Activated CD8-positive, alpha-beta T cell treated with anti-CD3 and anti-CD28 coated beads, Interleukin-2, amount 10 ng/mL, durations not matched to agents 7 days and 5 days (primary cell): ENCODE measurements at regions not wholly inside any gene's neighbourhood (a gene's known extent, or its start where the extent isn't known, plus 50 kb on each side); places are given as distances from the start of the nearest gene placed in this dataset.
"Not testable (repeated sequence)": the region's sequence is repeated elsewhere in the genome, so short reads cannot be mapped to it uniquely, and the experiment has no call there.

Experiments used
- ATAC-seq: fragments of 150-1000 bp; cut with Tn5 transposase; one replicate; pipeline ENCODE4 v1.10.0; 2021; ENCODE audit warnings: moderate library complexity
- CTCF ChIA-PET: fragments of 350-600 bp; sonication (Branson Sonifier 250); formaldehyde crosslinking; loops from one replicate; lab custom pipeline; 2021; ENCODE audit warnings: antibody characterized with exemption; lab: Charles Lee
- POLR2A ChIA-PET: fragments of 350-600 bp; sonication (Branson Sonifier 250); formaldehyde crosslinking; loops from one replicate; lab custom pipeline; 2021; ENCODE audit warnings: antibody characterized with exemption; lab: Charles Lee
- DNase-seq: peaks from one replicate; pipeline ENCODE4 v3.0.0-alpha.2; 2020
- H3K27ac Mint-ChIP-seq: one replicate; pipeline ENCODE4 v1.8.0; 2021; ENCODE audit warnings: mild to moderate bottlenecking, mixed read lengths
- H3K27me3 Mint-ChIP-seq: one replicate; pipeline ENCODE4 v1.8.0; 2021; ENCODE audit warnings: low read depth, mixed read lengths
- H3K36me3 Mint-ChIP-seq: one replicate; pipeline ENCODE4 v1.8.0; 2021; ENCODE audit warnings: low read depth, mixed read lengths
- H3K4me1 Mint-ChIP-seq: one replicate; pipeline ENCODE4 v1.8.0; 2021; ENCODE audit warnings: low read depth, mixed read lengths
- H3K4me3 Mint-ChIP-seq: one replicate; pipeline ENCODE4 v1.8.0; 2021; ENCODE audit warnings: mild to moderate bottlenecking, mixed read lengths
- H3K9me3 Mint-ChIP-seq: one replicate; pipeline ENCODE4 v1.8.0; 2022; ENCODE audit warnings: mixed read lengths; ENCODE audit not compliant: insufficient read depth

GRCh38 chr12:77229640-77230442 lies 164.5 kb upstream of the E2F7 start:
- ChIA-PET POLR2A (no interaction called here), CTCF (no interaction called here)
- H3K4me3 Mint-ChIP-seq = no peak overlapping the region
- H3K27me3 Mint-ChIP-seq = no peaks in the 10 kb centered on the region
- H3K36me3 Mint-ChIP-seq = no peaks in the 10 kb centered on the region
- ATAC-seq = no peak
- no peaks in the 10 kb centered on the region for H3K4me1 Mint-ChIP-seq
- H3K27ac Mint-ChIP-seq = no peak overlapping the region
- H3K9me3 Mint-ChIP-seq = no peaks in the 10 kb centered on the region
- DNase-seq = no peak

GRCh38 chr12:77228376-77228775 lies 163.0 kb upstream of the E2F7 start:
- H3K36me3 Mint-ChIP-seq = no peaks in the 10 kb centered on the region
- ATAC-seq = no peak
- H3K4me3 Mint-ChIP-seq = no peak overlapping the region
- no peaks in the 10 kb centered on the region for H3K9me3 Mint-ChIP-seq
- ChIA-PET POLR2A (no interaction called here), CTCF (no interaction called here)
- H3K27me3 Mint-ChIP-seq = no peaks in the 10 kb centered on the region
- H3K4me1 Mint-ChIP-seq = no peaks in the 10 kb centered on the region
- H3K27ac Mint-ChIP-seq = no peak overlapping the region
- DNase-seq = no peak

GRCh38 chr12:77226368-77226767 lies 161.0 kb upstream of the E2F7 start:
- CTCF ChIA-PET = no interaction called here
- Mint-ChIP-seq H3K36me3 (no peaks in the 10 kb centered on the region), H3K4me3 (no peak overlapping the region), H3K27ac (no peak overlapping the region), H3K27me3 (no peaks in the 10 kb centered on the region), H3K9me3 (no peaks in the 10 kb centered on the region), H3K4me1 (no peaks in the 10 kb centered on the region)
- POLR2A ChIA-PET = no interaction called here
- ATAC-seq (no peak), DNase-seq (no peak)

- no peaks in the 10 kb centered on the region for H3K9me3 Mint-ChIP-seq
- ChIA-PET POLR2A (no interaction called here), CTCF (no interaction called here)
- no peak for ATAC-seq
- H3K27me3 Mint-ChIP-seq = no peaks in the 10 kb centered on the region
- no peak for DNase-seq
- H3K4me1 Mint-ChIP-seq = no peaks in the 10 kb centered on the region
- no peak overlapping the region for H3K27ac Mint-ChIP-seq
- no peaks in the 10 kb centered on the region for H3K36me3 Mint-ChIP-seq
- H3K4me3 Mint-ChIP-seq = no peak overlapping the region
These were observed 160.0 kb upstream of the E2F7 start for GRCh38 chr12:77225373-77225772.

- Mint-ChIP-seq H3K27ac (no peak overlapping the region), H3K9me3 (no peaks in the 10 kb centered on the region), H3K27me3 (no peaks in the 10 kb centered on the region), H3K4me1 (no peaks in the 10 kb centered on the region), H3K4me3 (no peak overlapping the region), H3K36me3 (no peaks in the 10 kb centered on the region)
- ChIA-PET CTCF (no interaction called here), POLR2A (no interaction called here)
- no peak for ATAC-seq
- DNase-seq = no peak
These were observed 159.0 kb upstream of the E2F7 start for GRCh38 chr12:77224346-77224745.

- Mint-ChIP-seq H3K36me3 (no peaks in the 10 kb centered on the region), H3K27ac (no peak overlapping the region), H3K4me1 (no peaks in the 10 kb centered on the region), H3K9me3 (no peaks in the 10 kb centered on the region), H3K27me3 (no peaks in the 10 kb centered on the region), H3K4me3 (no peak overlapping the region)
- CTCF ChIA-PET = no interaction called here
- DNase-seq = no peak
- no peak for ATAC-seq
- POLR2A ChIA-PET = no interaction called here
These were observed 157.0 kb upstream of the E2F7 start for GRCh38 chr12:77222336-77222735.

- Mint-ChIP-seq H3K27ac (no peak overlapping the region), H3K36me3 (no peaks in the 10 kb centered on the region), H3K9me3 (no peaks in the 10 kb centered on the region), H3K4me1 (no peaks in the 10 kb centered on the region), H3K4me3 (no peak overlapping the region), H3K27me3 (no peaks in the 10 kb centered on the region)
- DNase-seq (no peak), ATAC-seq (no peak)
- ChIA-PET CTCF (no interaction called here), POLR2A (no interaction called here)
These were observed 155.2 kb upstream of the E2F7 start for GRCh38 chr12:77220586-77220985.

GRCh38 chr12:77218278-77218677 lies 152.9 kb upstream of the E2F7 start:
- Mint-ChIP-seq H3K27me3 (no peaks in the 10 kb centered on the region), H3K4me1 (no peaks in the 10 kb centered on the region), H3K9me3 (no peaks in the 10 kb centered on the region), H3K36me3 (no peaks in the 10 kb centered on the region), H3K4me3 (no peak overlapping the region), H3K27ac (no peak overlapping the region)
- CTCF ChIA-PET = no interaction called here
- no peak for ATAC-seq
- POLR2A ChIA-PET = no interaction called here
- no peak for DNase-seq

- H3K27me3 Mint-ChIP-seq, POLR2A ChIA-PET, H3K4me1 Mint-ChIP-seq, H3K4me3 Mint-ChIP-seq, H3K36me3 Mint-ChIP-seq, ATAC-seq, H3K9me3 Mint-ChIP-seq, H3K27ac Mint-ChIP-seq, CTCF ChIA-PET, DNase-seq: not testable (repeated sequence)
These were observed 150.8 kb upstream of the E2F7 start for GRCh38 chr12:77216136-77216535.

- no peaks in the 10 kb centered on the region for H3K9me3 Mint-ChIP-seq
- ATAC-seq = no peak
- no peaks in the 10 kb centered on the region for H3K27me3 Mint-ChIP-seq
- no peaks in the 10 kb centered on the region for H3K36me3 Mint-ChIP-seq
- POLR2A ChIA-PET = no interaction called here
- no peak overlapping the region for H3K4me3 Mint-ChIP-seq
- CTCF ChIA-PET = no interaction called here
- H3K27ac Mint-ChIP-seq = no peak overlapping the region
- no peaks in the 10 kb centered on the region for H3K4me1 Mint-ChIP-seq
- DNase-seq = no peak
These were observed 148.8 kb upstream of the E2F7 start for GRCh38 chr12:77214136-77214535.

- no peak overlapping the region for H3K4me3 Mint-ChIP-seq
- H3K36me3 Mint-ChIP-seq = no peaks in the 10 kb centered on the region
- no peaks in the 10 kb centered on the region for H3K27me3 Mint-ChIP-seq
- no peaks in the 10 kb centered on the region for H3K9me3 Mint-ChIP-seq
- H3K27ac Mint-ChIP-seq = no peak overlapping the region
- DNase-seq (no peak), ATAC-seq (no peak)
- ChIA-PET POLR2A (no interaction called here), CTCF (no interaction called here)
- no peaks in the 10 kb centered on the region for H3K4me1 Mint-ChIP-seq
These were observed 147.9 kb upstream of the E2F7 start for GRCh38 chr12:77213319-77213718.

- no peak for DNase-seq
- ChIA-PET CTCF (no interaction called here), POLR2A (no interaction called here)
- no peaks in the 10 kb centered on the region for H3K36me3 Mint-ChIP-seq
- no peak overlapping the region for H3K4me3 Mint-ChIP-seq
- H3K27me3 Mint-ChIP-seq = no peaks in the 10 kb centered on the region
- no peaks in the 10 kb centered on the region for H3K9me3 Mint-ChIP-seq
- H3K4me1 Mint-ChIP-seq = no peaks in the 10 kb centered on the region
- no peak for ATAC-seq
- H3K27ac Mint-ChIP-seq = no peak overlapping the region
These were observed 145.4 kb upstream of the E2F7 start for GRCh38 chr12:77210724-77211123.

- ChIA-PET POLR2A (no interaction called here), CTCF (no interaction called here)
- Mint-ChIP-seq H3K27ac (no peak overlapping the region), H3K9me3 (no peaks in the 10 kb centered on the region), H3K4me3 (no peak overlapping the region), H3K27me3 (no peaks in the 10 kb centered on the region), H3K36me3 (no peaks in the 10 kb centered on the region), H3K4me1 (no peaks in the 10 kb centered on the region)
- no peak for ATAC-seq
- no peak for DNase-seq
These were observed 138.7 kb upstream of the E2F7 start for GRCh38 chr12:77204083-77204482.
